SHP77 treated with DMSO at 0.1 percent for 48 hours (cell line): ENCODE measurements at regions not wholly inside any gene's neighbourhood (a gene's known extent, or its start where the extent isn't known, plus 50 kb on each side); places are given as distances from the start of the nearest gene placed in this dataset.

Experiments
- DNase-seq: peaks from one replicate; lab custom pipeline; 2025; lab: John Stamatoyannopoulos, UW

DNA sequence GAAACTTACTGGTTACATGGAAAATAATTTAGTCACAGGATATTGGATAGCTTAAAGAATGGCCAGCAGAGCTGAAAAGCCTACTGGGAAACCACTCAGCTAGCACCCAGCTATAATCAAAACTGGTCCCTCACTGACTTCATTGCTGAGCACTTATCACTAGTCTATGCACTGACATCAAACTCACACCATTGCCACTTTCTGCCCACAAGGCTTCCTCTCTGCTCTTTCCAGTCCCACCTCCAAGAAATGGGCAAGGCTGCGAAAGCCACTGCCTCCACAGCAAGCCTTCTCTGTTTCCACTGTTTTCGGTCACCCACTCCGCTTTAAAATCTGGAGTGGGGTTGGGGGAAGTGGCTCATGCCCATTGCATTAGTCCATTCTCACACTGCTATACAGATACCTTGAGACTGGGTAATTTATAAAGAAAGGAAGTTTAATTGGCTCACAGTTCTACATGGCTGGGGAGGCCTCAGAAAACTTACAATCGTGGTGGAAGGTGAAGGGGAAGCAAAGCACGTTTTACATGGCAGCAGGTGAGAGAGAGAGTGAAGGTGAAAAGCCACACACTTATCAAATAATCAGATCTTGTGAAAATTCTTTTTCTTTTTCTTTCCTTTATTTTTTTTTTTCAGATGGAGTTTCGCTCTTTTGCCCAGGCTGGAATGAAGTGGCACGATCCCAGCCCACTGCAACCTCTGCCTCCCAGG is 77.0 kb upstream of the CERS6 start:
- DNase-seq: no peak

DNA sequence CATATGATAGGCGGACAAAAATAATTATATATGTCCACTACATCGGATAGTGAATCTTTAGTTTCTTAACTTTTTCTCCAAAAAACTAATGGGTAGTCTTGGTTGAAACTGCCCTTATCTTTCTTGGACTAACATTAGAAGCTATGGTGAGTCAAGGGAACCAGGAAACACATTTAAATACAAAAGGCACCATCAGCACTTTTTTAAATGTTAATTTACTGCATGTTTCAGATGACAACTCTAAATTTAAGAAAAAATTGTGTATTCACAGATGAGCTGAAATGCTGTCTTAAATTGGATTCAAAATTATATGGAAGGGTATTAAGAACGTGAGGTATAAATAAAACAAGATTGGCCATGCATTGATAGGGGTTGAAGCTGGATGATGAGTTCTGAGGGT is 75.6 kb upstream of the CERS6 start:
- no peak for DNase-seq

DNA sequence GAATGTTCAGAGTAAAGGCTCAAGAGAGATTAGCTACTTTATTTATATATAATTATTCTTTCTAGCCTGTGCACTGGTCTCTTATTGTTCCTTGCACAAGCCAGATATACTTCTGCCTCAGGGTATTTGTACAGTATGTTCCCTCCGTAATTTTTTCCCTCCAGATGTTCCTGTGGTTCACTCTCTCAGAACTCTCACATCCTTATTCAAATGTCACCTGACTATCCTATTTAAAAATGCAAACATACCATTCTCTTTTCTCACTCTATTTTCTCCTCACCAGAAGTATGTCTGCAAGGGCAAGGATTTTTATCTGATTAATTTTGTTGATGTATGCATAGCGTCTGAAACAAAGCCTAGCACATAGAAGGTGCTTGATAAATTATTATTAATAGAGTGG is 64.0 kb upstream of the CERS6 start:
- DNase-seq: no peak

DNA sequence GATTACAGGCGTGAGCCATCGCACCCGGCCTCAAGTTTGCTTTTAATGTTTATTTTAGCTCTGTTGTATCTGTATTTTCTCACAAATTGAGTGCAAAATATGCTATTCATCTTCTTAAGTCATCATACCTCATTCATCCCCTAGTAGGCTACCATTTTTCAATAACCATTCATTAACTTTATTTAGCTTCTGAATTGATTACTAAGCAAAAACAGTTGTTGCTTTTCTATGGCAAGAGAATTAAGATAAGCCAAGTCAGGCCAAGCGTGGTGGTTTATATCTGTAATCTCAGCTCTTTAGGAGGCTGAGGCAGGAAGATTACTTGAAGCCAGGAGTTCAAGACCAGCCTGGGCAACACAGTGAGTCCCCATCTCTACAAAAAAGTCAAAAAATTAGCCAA is 63.3 kb upstream of the CERS6 start:
- DNase-seq: no peak

DNA sequence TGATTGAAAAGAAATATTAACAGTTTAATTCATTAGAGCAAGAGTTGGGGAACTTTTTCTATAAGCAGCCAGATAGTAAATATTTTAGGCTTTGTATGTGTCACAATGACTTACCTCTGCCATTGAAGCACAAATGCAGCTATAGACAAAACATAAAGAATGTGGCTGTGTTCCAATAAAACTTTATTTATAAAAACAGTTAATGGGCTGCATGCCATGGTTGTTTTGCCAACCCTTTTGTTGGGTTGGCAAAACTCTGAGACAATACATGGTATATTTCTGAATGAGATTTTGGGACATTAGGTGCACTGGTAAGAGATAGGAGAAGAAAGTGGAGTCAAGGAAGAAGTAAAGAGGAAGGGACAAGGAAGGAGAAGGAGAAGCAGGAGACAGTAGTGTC is 61.8 kb upstream of the CERS6 start:
- no peak for DNase-seq

DNA sequence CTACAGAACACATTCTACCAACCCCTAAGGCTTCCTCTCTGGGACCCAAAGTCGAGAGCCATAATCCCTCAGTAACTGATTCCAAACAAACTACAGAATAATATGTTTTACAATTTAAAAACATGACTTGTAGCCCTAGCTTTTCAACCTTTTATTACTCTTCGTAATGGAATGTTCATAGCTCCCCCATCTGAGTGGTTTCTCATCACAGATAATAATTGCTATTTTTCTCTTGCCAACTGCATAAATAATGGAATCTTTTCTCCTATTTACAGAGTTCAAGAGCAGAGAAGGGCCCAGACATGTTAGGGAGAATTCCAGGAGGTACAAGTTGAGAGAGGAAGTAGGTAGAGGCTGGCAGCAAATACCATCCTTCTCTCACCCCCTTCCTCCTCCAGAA is 59.9 kb upstream of the CERS6 start:
- DNase-seq: no peak

DNA sequence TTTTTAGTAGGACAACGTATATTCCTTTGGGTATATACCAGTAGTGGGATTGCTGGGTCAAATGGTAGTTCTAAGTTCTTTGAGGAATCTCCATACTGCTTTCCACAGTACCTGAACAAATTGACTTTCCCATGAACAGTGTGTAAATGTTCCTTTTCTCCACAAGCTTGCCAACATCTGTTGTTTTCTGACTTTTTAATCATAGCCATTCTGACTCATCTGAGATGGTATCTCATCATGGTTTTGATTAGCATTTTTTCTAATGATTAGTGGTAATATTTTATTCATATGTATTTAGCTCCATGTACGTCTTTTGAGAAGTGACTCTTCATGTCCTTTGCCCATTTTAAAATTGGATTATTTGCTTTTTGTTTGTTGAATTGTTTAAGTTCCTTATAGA is 58.4 kb upstream of the CERS6 start:
- no peak for DNase-seq

DNA sequence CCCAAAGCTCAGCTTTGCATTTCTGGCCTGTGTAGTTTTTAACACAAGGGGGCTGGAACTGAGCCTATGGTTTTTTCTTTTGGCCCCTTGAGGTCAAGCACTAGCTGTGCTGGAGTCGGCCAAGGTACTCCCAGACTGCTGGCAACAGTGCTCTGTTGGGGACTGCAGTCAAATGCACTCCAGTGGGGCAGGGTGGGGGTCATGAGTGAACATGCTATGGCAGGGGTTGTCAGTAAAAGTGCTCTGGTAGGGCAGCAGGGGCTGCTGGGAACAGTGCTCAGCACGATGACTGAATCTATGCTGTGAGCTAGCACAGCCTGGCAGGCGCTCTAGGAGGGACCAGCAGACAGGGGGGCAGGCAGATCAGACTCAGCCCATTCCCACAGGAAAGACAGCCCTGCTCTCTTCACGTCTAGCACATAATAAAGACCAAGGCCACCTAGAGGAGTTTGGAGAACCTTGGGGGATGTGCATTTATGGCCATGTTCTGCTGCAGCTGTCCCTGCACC is 55.0 kb upstream of the CERS6 start:
- no peak for DNase-seq

DNA sequence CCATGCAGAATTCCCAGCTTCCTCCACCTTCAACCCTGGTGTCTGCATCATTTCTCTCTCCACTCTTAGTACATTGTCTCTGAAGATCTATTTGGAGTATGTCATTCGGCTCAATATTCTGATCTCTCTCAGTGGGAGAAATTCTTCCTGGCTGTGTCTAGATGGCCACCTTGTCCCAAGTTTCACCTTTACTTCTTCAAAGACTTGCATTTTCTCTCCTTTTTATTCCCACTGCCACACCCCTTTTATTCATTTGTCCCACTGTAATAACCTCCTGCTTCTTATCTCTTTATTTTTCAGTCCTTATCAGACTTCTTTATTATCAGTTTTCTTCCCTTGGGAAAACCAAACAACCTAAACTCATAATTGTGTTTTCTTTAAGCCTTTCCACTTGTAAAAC is 54.3 kb upstream of the CERS6 start:
- no peak for DNase-seq

DNA sequence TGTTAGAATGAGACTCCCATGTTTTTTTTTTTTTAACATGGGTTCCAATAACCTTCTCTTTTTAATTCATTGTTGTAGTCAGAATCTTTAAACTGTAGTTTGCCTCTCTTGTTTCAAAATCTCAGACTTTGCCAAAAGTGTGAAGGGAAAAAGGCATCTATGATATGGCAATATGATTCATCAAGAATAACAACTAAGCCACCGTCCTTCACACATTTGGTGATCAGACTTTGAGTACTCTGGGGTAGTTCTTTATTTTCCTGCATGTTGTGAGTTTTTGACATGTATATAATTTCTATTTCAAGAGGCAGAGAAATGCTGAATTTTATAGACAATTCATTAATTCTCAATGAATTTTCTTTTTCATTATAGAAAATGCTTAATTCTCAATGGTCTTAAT is 53.5 kb upstream of the CERS6 start:
- no peak for DNase-seq

DNA sequence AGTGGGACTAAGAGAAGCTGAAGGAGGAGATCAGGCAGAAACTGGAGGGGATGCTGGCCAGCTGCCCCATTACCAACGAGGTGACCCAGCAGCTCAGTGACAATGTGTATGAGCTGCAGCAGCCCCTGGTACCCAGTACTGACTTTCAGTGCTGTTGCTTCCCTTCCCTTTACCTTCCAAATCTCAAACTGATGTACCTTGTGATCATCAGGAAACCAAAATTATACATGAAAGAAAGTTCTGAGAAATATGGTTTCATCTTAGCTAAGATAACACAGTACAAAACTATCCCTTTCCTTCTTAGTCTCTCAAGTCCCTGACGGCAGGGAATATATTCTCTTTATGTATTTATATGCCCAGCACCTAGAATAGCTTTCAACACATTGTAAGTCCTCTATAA is 52.3 kb upstream of the CERS6 start:
- no peak for DNase-seq

DNA sequence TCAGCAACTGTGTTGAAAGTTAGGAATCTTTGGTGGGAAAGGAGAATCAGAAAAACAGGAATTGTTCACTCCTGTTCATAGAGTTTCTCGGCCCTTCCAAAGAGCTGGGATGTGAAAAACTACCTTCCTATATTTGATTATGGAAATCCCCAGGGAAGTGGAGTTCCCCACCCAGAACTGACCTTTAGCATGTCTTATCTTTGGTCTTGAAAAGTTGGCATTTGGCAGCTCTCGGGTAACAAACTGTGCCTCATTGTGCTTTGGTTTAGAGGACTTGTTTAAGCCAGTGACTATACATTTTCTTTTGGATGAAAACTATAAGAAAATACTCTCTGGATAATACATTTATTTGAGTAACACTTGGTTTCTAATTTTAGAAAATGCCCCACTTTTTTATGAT is 51.3 kb upstream of the CERS6 start:
- no peak for DNase-seq
